H9 (cell line): ENCODE measurements at regions not wholly inside any gene's neighbourhood (a gene's known extent, or its start where the extent isn't known, plus 50 kb on each side); places are given as distances from the start of the nearest gene placed in this dataset.

Experiments
- DNase-seq: peaks from one replicate; pipeline ENCODE4 v3.0.0-alpha.2; 2017
- H2AFZ ChIP-seq: one replicate; pipeline ENCODE4 v1.6.1; 2013; ENCODE audit warnings: mild to moderate bottlenecking, low read length, control low read depth, moderate library complexity
- H2AK5ac ChIP-seq: 2 replicates; pipeline ENCODE4 v1.6.1; 2013; ENCODE audit warnings: low read length, control low read depth, mixed read lengths; ENCODE audit not compliant: insufficient read length
- H2BK120ac ChIP-seq: one replicate; pipeline ENCODE4 v1.6.1; 2013; ENCODE audit warnings: low read depth, mild to moderate bottlenecking, low read length, control low read depth, inconsistent platforms; ENCODE audit not compliant: poor library complexity, severe bottlenecking
- H2BK12ac ChIP-seq: 2 replicates; pipeline ENCODE4 v1.6.1; 2013; ENCODE audit warnings: low read length, control low read depth, mixed read lengths, low read depth; ENCODE audit not compliant: insufficient read length
- H2BK15ac ChIP-seq: 2 replicates; pipeline ENCODE4 v1.6.1; 2013; ENCODE audit warnings: low read depth, low read length, control low read depth
- H2BK20ac ChIP-seq: one replicate; pipeline ENCODE4 v1.6.1; 2013; ENCODE audit warnings: low read depth, mild to moderate bottlenecking, low read length, control low read depth, inconsistent platforms; ENCODE audit not compliant: poor library complexity, severe bottlenecking
- H2BK5ac ChIP-seq: 2 replicates; pipeline ENCODE4 v1.6.1; 2013; ENCODE audit warnings: low read length, control low read depth, mixed read lengths; ENCODE audit not compliant: insufficient read length
- H3K14ac ChIP-seq: 2 replicates; pipeline ENCODE4 v1.6.1; 2013; ENCODE audit warnings: low read length, control low read depth; ENCODE audit not compliant: insufficient read depth
- H3K18ac ChIP-seq: 2 replicates; pipeline ENCODE4 v1.6.1; 2013; ENCODE audit warnings: low read depth, mild to moderate bottlenecking, mixed read lengths, low read length, control low read depth; ENCODE audit not compliant: insufficient read length
- H3K23ac ChIP-seq: 2 replicates; pipeline ENCODE4 v1.6.1; 2013; ENCODE audit warnings: low read length, control low read depth, mixed read lengths, low read depth; ENCODE audit not compliant: insufficient read length
- H3K23me2 ChIP-seq: 2 replicates; pipeline ENCODE4 v1.6.1; 2013; ENCODE audit warnings: low read depth, mild to moderate bottlenecking, mixed read lengths, low read length, control low read depth; ENCODE audit not compliant: insufficient read length, poor library complexity, severe bottlenecking
- H3K27ac ChIP-seq: 2 replicates; pipeline ENCODE4 v1.5.1; 2013; ENCODE audit warnings: low read length, control low read depth, mixed read lengths, low read depth; ENCODE audit not compliant: insufficient read length
- H3K27me3 ChIP-seq: 2 replicates; pipeline ENCODE4 v1.6.1; 2013; ENCODE audit warnings: low read length, control low read depth, inconsistent platforms; ENCODE audit not compliant: insufficient read depth
- H3K4ac ChIP-seq: 2 replicates; pipeline ENCODE4 v1.6.1; 2013; ENCODE audit warnings: low read depth, mild to moderate bottlenecking, control low read depth, inconsistent platforms, low read length, moderate library complexity
- H3K4me1 ChIP-seq: 2 replicates; pipeline ENCODE4 v1.6.1; 2013; ENCODE audit warnings: low read length, control low read depth, inconsistent platforms; ENCODE audit not compliant: insufficient read depth
- H3K4me2 ChIP-seq: 2 replicates; pipeline ENCODE4 v1.6.1; 2013; ENCODE audit warnings: low read length, control low read depth, mixed read lengths; ENCODE audit not compliant: insufficient read length, insufficient read depth
- H3K56ac ChIP-seq: 2 replicates; pipeline ENCODE4 v1.6.1; 2013; ENCODE audit warnings: low read depth, mild to moderate bottlenecking, mixed read lengths, low read length, control low read depth; ENCODE audit not compliant: insufficient read length
- H3K79me1 ChIP-seq: 2 replicates; pipeline ENCODE4 v1.6.1; 2013; ENCODE audit warnings: low read depth, mild to moderate bottlenecking, moderate library complexity, low read length, control low read depth, inconsistent platforms; ENCODE audit not compliant: insufficient read depth, poor library complexity, severe bottlenecking
- H3K79me2 ChIP-seq: 2 replicates; pipeline ENCODE4 v1.6.1; 2013; ENCODE audit warnings: low read length, control low read depth, inconsistent platforms; ENCODE audit not compliant: insufficient read depth
- H3K9ac ChIP-seq: 2 replicates; pipeline ENCODE4 v1.6.1; 2013; ENCODE audit warnings: low read length, control low read depth, mixed read lengths; ENCODE audit not compliant: insufficient read length; ENCODE audit errors: extremely low read depth
- H3K9me3 ChIP-seq: one replicate; pipeline ENCODE4 v1.6.1; 2013; ENCODE audit warnings: low read depth, low read length, inconsistent platforms; ENCODE audit not compliant: control insufficient read depth
- H3T11ph ChIP-seq: one replicate; pipeline ENCODE4 v1.6.1; 2013; ENCODE audit warnings: mild to moderate bottlenecking, low read length, control low read depth, inconsistent platforms
- H4K20me1 ChIP-seq: one replicate; pipeline ENCODE4 v1.6.1; 2013; ENCODE audit not compliant: control insufficient read depth, insufficient read length, insufficient read depth
- H4K5ac ChIP-seq: 2 replicates; pipeline ENCODE4 v1.6.1; 2013; ENCODE audit warnings: low read depth, mild to moderate bottlenecking, mixed read lengths, low read length, control low read depth; ENCODE audit not compliant: insufficient read length
- H4K8ac ChIP-seq: replicated peaks from 2 replicates; pipeline ENCODE4 v1.6.1; 2013; ENCODE audit warnings: low read length, control low read depth, mixed read lengths, low read depth; ENCODE audit not compliant: insufficient read length
- H4K91ac ChIP-seq: 2 replicates; pipeline ENCODE4 v1.6.1; 2013; ENCODE audit warnings: low read depth, mild to moderate bottlenecking, moderate library complexity, mixed read lengths, low read length, control low read depth; ENCODE audit not compliant: insufficient read length
- H3K27ac Mint-ChIP-seq, 3 experiments: 2 replicates in 2 of 3; 3 replicates in 1 of 3; pipeline ENCODE4 v1.8.0; 2020 to 2021; ENCODE audit warnings: mixed read lengths in 3 of 3, mild to moderate bottlenecking in 1 of 3, moderate library complexity in 1 of 3
- H3K27me3 Mint-ChIP-seq: 2 replicates; pipeline ENCODE4 v1.8.0; 2021; ENCODE audit warnings: low read depth, mild to moderate bottlenecking, moderate library complexity, mixed read lengths
- H3K36me3 Mint-ChIP-seq, 3 experiments: 2 replicates in 2 of 3; 3 replicates in 1 of 3; pipeline ENCODE4 v1.8.0; 2020 to 2021; ENCODE audit warnings: low read depth in 3 of 3, mixed read lengths in 3 of 3; ENCODE audit not compliant: insufficient read depth in 1 of 3
- H3K4me1 Mint-ChIP-seq, 2 experiments: 2 replicates each; pipeline ENCODE4 v1.8.0; 2020; ENCODE audit warnings: mixed read lengths in 2 of 2
- H3K4me3 Mint-ChIP-seq, 2 experiments: 2 replicates in 1 of 2; 3 replicates in 1 of 2; pipeline ENCODE4 v1.8.0; 2020 to 2021; ENCODE audit warnings: mild to moderate bottlenecking in 2 of 2, mixed read lengths in 2 of 2, moderate library complexity in 1 of 2
- H3K9me3 Mint-ChIP-seq, 2 experiments: 2 replicates in 1 of 2; 3 replicates in 1 of 2; pipeline ENCODE4 v1.8.0; 2020; ENCODE audit warnings: mild to moderate bottlenecking in 2 of 2, mixed read lengths in 2 of 2, moderate library complexity in 1 of 2
- WGBS: extraction: QIAGEN DNeasy Blood & Tissue Kit; methylation state at CpG from one replicate; pipeline ENCODE4 v1.1.7; 2013; ENCODE audit warnings: missing lambda C conversion rate, low lambda C conversion rate, mixed read lengths; ENCODE audit not compliant: insufficient read length; ENCODE audit errors: extremely low coverage; 5-methylcytosine and 5-hydroxymethylcytosine counted together
- TF ChIP-seq, protein P1 (sequence below): fragments of 200-600 bp; sonication (generic); conservative IDR thresholded peaks from 3 replicates; pipeline ENCODE4 v1.8.0; 2021; ENCODE audit warnings: antibody characterized with exemption, mild to moderate bottlenecking

DNA sequence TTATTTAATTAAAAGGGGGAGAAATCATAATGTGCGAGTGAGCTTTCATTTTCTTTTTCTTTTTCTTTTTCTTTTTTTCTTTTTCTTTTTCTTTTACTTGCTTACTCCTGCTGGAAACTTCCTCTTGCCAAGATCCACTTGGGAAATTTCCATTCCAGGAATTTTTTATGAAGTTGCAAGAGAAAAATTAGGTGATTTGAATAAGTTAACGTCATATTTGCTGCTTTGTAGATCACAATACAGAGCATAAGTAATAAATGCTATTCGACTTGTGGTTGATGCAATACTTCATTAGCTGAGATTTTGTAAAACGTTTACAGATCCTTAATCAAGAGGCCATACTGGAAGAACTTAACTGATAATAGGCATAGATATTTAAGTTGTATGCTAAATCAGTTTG is 354.7 kb upstream of the SMIM21 start:
- H3K27me3 ChIP-seq: no peaks in the 10 kb centered on the region
- H3K56ac ChIP-seq: no peak overlapping the region
- no peak overlapping the region for H3K4ac ChIP-seq
- no peak overlapping the region for H2BK120ac ChIP-seq
- H4K91ac ChIP-seq: no peak overlapping the region
- no peak overlapping the region for H4K5ac ChIP-seq
- H4K8ac ChIP-seq: no peak overlapping the region
- H4K20me1 ChIP-seq: no peaks in the 10 kb centered on the region
- no peak overlapping the region for H3T11ph ChIP-seq
- H3K9me3 Mint-ChIP-seq: peaks cover 0 to 1% of the 10 kb centered on the region in 2 experiments; a peak in 1 of 5 replicates
- H3K4me3 Mint-ChIP-seq: no peak overlapping the region
- no peaks in the 10 kb centered on the region for H3K36me3 Mint-ChIP-seq
- no peak overlapping the region for H3K27ac ChIP-seq
- no peak overlapping the region for H3K4me2 ChIP-seq
- TF ChIP-seq, protein P1, sequence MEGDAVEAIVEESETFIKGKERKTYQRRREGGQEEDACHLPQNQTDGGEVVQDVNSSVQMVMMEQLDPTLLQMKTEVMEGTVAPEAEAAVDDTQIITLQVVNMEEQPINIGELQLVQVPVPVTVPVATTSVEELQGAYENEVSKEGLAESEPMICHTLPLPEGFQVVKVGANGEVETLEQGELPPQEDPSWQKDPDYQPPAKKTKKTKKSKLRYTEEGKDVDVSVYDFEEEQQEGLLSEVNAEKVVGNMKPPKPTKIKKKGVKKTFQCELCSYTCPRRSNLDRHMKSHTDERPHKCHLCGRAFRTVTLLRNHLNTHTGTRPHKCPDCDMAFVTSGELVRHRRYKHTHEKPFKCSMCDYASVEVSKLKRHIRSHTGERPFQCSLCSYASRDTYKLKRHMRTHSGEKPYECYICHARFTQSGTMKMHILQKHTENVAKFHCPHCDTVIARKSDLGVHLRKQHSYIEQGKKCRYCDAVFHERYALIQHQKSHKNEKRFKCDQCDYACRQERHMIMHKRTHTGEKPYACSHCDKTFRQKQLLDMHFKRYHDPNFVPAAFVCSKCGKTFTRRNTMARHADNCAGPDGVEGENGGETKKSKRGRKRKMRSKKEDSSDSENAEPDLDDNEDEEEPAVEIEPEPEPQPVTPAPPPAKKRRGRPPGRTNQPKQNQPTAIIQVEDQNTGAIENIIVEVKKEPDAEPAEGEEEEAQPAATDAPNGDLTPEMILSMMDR: no peak
- H2AFZ ChIP-seq: no peak overlapping the region
- no peak overlapping the region for H2AK5ac ChIP-seq
- H2BK15ac ChIP-seq: no peak overlapping the region
- no peak overlapping the region for H2BK20ac ChIP-seq
- H3K9ac ChIP-seq: no peak overlapping the region
- H3K18ac ChIP-seq: no peak overlapping the region
- H2BK12ac ChIP-seq: no peak overlapping the region
- peaks cover 5 to 13% of the 10 kb centered on the region in 2 experiments; a peak in 3 of 4 replicates for H3K4me1 Mint-ChIP-seq
- H3K79me2 ChIP-seq: no peaks in the 10 kb centered on the region
- H3K27ac Mint-ChIP-seq: no peak overlapping the region
- no peaks in the 10 kb centered on the region for H3K9me3 ChIP-seq
- no peaks in the 10 kb centered on the region for H3K79me1 ChIP-seq
- H3K23me2 ChIP-seq: no peaks in the 10 kb centered on the region
- no peaks in the 10 kb centered on the region for H3K27me3 Mint-ChIP-seq
- WGBS: no CpG with 5 or more reads among the region's 4 CpGs
- H3K23ac ChIP-seq: no peak overlapping the region
- H3K4me1 ChIP-seq: no peaks in the 10 kb centered on the region
- H2BK5ac ChIP-seq: no peak overlapping the region
- H3K14ac ChIP-seq: no peak overlapping the region
- DNase-seq: no peak
